ENCODE measurements at regions not wholly inside any gene's neighbourhood (a gene's known extent, or its start where the extent isn't known, plus 50 kb on each side); places are given as distances from the start of the nearest gene placed in this dataset.

GRCh38 chr21:28810826-28811524 is 181.7 kb downstream of the LTN1 start (continued):
- TF ChIP-seq CTCF (conservative IDR thresholded peaks at IDR 0.05; ENCODE audit: low read depth in 2 of 2) (no peak), EZH2phosphoT487 (IDR thresholded peaks at IDR 0.05; ENCODE audit: unreplicated experiment) (no peak), NANOG (IDR thresholded peaks at IDR 0.05; ENCODE audit: borderline replicate concordance) (no peak), ETS1 (IDR thresholded peaks at IDR 0.05) (no peak)

GRCh38 chr21:28805885-28806284 is 186.8 kb downstream of the LTN1 start:
- Histone ChIP-seq H3K4me3 (no peak overlapping the region), H2AFZ (no peak overlapping the region), H3K27ac (ENCODE audit: low read depth) (no peak overlapping the region), H3F3A (replicated peaks; ENCODE audit: low read depth) (no peaks in the 10 kb centered on the region), H3K4me2 (no peak overlapping the region), H3K4me1 (ENCODE audit: insufficient read depth) (no peaks in the 10 kb centered on the region), H3K27me3 (ENCODE audit: insufficient read depth) (no peaks in the 10 kb centered on the region), H3K36me3 (ENCODE audit: insufficient read depth) (no peaks in the 10 kb centered on the region), H4K20me1 (replicated peaks; ENCODE audit: insufficient read depth) (no peaks in the 10 kb centered on the region), H3K9me2 (ENCODE audit: insufficient read depth) (no peaks in the 10 kb centered on the region), H3K79me2 (replicated peaks; ENCODE audit: insufficient read depth) (no peaks in the 10 kb centered on the region)
- TF ChIP-seq CTCF (conservative IDR thresholded peaks at IDR 0.05; ENCODE audit: low read depth in 2 of 2) = no peak
- TF ChIP-seq EZH2 (IDR thresholded peaks at IDR 0.05; ENCODE audit: low read depth, unreplicated experiment) = no peak
- TF ChIP-seq CREB1 (CRISPR knock-in tag; IDR thresholded peaks at IDR 0.05; ENCODE audit: low read depth) = no peak
- TF ChIP-seq ZNF114 (CRISPR knock-in tag; IDR thresholded peaks at IDR 0.05) = no peak
- TF ChIP-seq STAT1 (IDR thresholded peaks at IDR 0.05; ENCODE audit: unreplicated experiment) = no peak
- TF ChIP-seq ETS1 (IDR thresholded peaks at IDR 0.05) = no peak
- TF ChIP-seq JUNB (IDR thresholded peaks at IDR 0.05; ENCODE audit: unreplicated experiment) = no peak
- TF ChIP-seq ZNF331 (CRISPR knock-in tag; IDR thresholded peaks at IDR 0.05; ENCODE audit: low read depth) = no peak
- no peak for TF ChIP-seq REST (IDR thresholded peaks at IDR 0.05; ENCODE audit: unreplicated experiment)
- no peak for TF ChIP-seq NANOG (IDR thresholded peaks at IDR 0.05; ENCODE audit: borderline replicate concordance)
- H3K4me3 Mint-ChIP-seq = no peak overlapping the region
- peaks cover 1% of the 10 kb centered on the region for H3K27me3 Mint-ChIP-seq (ENCODE audit: insufficient read depth, low read depth, poor library complexity)
- no peak for DNase-seq (ENCODE audit: low spot score)
- peaks cover 3% of the 10 kb centered on the region; the same call in 1 of the 3 replicates for H3K9me3 Mint-ChIP-seq
- no peak overlapping the region for H3K27ac Mint-ChIP-seq
- H3K36me3 Mint-ChIP-seq (ENCODE audit: low read depth) = no peaks in the 10 kb centered on the region
- no peak for ATAC-seq
- no peaks in the 10 kb centered on the region; the same call in 2 of the 3 replicates for H3K4me1 Mint-ChIP-seq

Measured in GM23338 (cell line).